C4-2B (cell line): ENCODE measurements at regions not wholly inside any gene's neighbourhood (a gene's known extent, or its start where the extent isn't known, plus 50 kb on each side); places are given as distances from the start of the nearest gene placed in this dataset.

Experiments used
- CTCF ChIP-seq: fragments of 450-650 bp; conservative IDR thresholded peaks from 2 replicates; pipeline ENCODE4 v1.5.1; 2017; ENCODE audit warnings: mild to moderate bottlenecking
- ZFX ChIP-seq: fragments of 450-650 bp; IDR thresholded peaks from 2 replicates; pipeline ENCODE4 v1.6.1; 2017

- TF ChIP-seq CTCF (no peak), ZFX (no peak)
These were observed 341.1 kb downstream of the SI start for GRCh38 chr3:164737174-164737573.
